ENCODE measurements at regions not wholly inside any gene's neighbourhood (a gene's known extent, or its start where the extent isn't known, plus 50 kb on each side); places are given as distances from the start of the nearest gene placed in this dataset.

GRCh38 chr4:140291259-140291658, 82.2 kb upstream of the SCOC start:
- no peak overlapping the region for H3K4me2 ChIP-seq (ENCODE audit: control insufficient read depth, insufficient read depth)
- intact Hi-C loops (cut with micrococcal nuclease; ENCODE audit: unreplicated experiment) (no loop called here), in situ Hi-C loops (cut with MboI) (no loop called here)
- H4K20me1 ChIP-seq (ENCODE audit: control insufficient read depth, insufficient read depth): no peaks in the 10 kb centered on the region
- H3K9me3 ChIP-seq (replicated peaks; ENCODE audit: control insufficient read depth, insufficient read depth, low read length): no peaks in the 10 kb centered on the region
- ChIA-PET RAD21 (ENCODE audit: unreplicated experiment) (no interaction called here), CTCF (no interaction called here), POLR2A (no interaction called here), SMC1A (ENCODE audit: uncharacterized antibody, unreplicated experiment) (no interaction called here)
- no peak overlapping the region for H2AFZ ChIP-seq (ENCODE audit: control insufficient read depth, low read depth, low read length)
- ATAC-seq: no peak
- H3K9ac ChIP-seq (ENCODE audit: control insufficient read depth, insufficient read depth, low read length): no peak overlapping the region
- H3K4me3 ChIP-seq: no peak overlapping the region
- no peak overlapping the region for H3K27ac ChIP-seq (ENCODE audit: control insufficient read depth, insufficient read depth)
- no peak for FAIRE-seq
- DNase-seq (ENCODE audit: low read depth, low spot score): no peak
- no peaks in the 10 kb centered on the region; a peak in 1 of 4 replicates for H3K27me3 ChIP-seq (replicated peaks in 1 of 2; ENCODE audit: control insufficient read depth in 2 of 2, insufficient read depth in 2 of 2, low read length in 1 of 2)
- no peaks in the 10 kb centered on the region for H3K79me2 ChIP-seq (ENCODE audit: control insufficient read depth, insufficient read depth, low read length)
- no peaks in the 10 kb centered on the region for H3K4me1 ChIP-seq (ENCODE audit: control insufficient read depth, insufficient read depth, low read length)
- H3K36me3 ChIP-seq (ENCODE audit: control insufficient read depth in 2 of 2, insufficient read depth in 2 of 2, low read length in 1 of 2): no peaks in the 10 kb centered on the region
- TF ChIP-seq CHD2 (IDR thresholded peaks at IDR 0.05; ENCODE audit: borderline replicate concordance, low read depth, low read length) (no peak), BMI1 (IDR thresholded peaks at IDR 0.05; ENCODE audit: borderline replicate concordance) (no peak), ZBTB40 (IDR thresholded peaks at IDR 0.05; ENCODE audit: borderline replicate concordance) (no peak), SUPT20H (IDR thresholded peaks at IDR 0.05; ENCODE audit: borderline replicate concordance, control insufficient read depth, low read depth, low read length) (no peak), IKZF2 (IDR thresholded peaks at IDR 0.05) (no peak), SMAD5 (IDR thresholded peaks at IDR 0.05; ENCODE audit: low read depth) (no peak), NBN (IDR thresholded peaks at IDR 0.05) (no peak), KDM1A (IDR thresholded peaks at IDR 0.05; ENCODE audit: borderline replicate concordance) (no peak), CBX5 (IDR thresholded peaks at IDR 0.05; ENCODE audit: low read depth) (no peak), JUNB (IDR thresholded peaks at IDR 0.05) (no peak), FOXK2 (IDR thresholded peaks at IDR 0.05) (no peak), TARDBP (IDR thresholded peaks at IDR 0.05; ENCODE audit: borderline replicate concordance) (no peak)
- WGBS (ENCODE audit: insufficient coverage, insufficient replicate concordance, low lambda C conversion rate, missing lambda C conversion rate): 34% methylated on average over 4 of the region's 4 CpGs
- no TSS peak for BruUV-seq (replicated peaks)

Measured in GM12878 (cell line).